NCI-H82 (cell line): ENCODE measurements at regions not wholly inside any gene's neighbourhood (a gene's known extent, or its start where the extent isn't known, plus 50 kb on each side); places are given as distances from the start of the nearest gene placed in this dataset.
"Not testable (repeated sequence)": the region's sequence is repeated elsewhere in the genome, so short reads cannot be mapped to it uniquely, and the experiment has no call there.

Experiments used
- DNase-seq: peaks from one replicate; lab custom pipeline; 2025; lab: John Stamatoyannopoulos, UW

DNA sequence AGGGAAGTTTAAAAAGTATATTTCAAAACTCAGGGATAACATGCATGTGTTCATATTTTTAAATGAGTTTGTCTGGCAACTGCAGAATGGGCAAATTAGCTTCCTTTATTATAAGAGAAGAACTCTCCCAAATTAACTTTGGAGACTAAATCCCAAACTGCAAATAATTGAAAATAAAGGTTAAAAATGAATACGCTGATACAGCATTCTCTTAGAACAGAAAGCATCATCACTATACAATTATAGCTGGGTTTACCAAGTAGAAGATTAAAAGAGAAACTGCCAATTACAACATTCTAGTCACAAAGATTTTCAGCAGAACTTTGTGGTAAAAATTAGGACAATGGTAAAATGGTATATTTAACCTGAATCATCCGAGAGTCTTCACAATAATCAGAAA, 73.3 kb downstream of the OLFM4 start:
- DNase-seq: no peak

DNA sequence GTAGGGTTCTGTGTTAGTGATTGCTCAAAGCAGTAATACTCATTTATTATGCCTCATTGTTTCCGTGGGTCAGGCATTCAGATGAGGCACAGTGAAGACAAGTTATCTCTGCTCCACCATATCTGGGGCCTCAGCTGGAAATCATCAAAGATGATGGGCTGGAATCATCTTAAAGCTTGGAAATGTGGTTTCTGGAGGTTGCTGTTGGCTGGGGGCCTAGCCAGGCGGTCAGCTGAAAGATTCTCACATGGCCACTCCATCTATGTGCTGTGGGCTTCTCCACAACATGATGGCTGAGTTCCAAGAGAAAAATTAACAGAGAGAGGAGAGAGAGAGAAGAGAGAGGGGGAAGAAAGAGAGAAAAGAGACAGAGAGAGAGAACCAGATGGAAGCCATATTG, 75.5 kb downstream of the OLFM4 start:
- no peak for DNase-seq

DNA sequence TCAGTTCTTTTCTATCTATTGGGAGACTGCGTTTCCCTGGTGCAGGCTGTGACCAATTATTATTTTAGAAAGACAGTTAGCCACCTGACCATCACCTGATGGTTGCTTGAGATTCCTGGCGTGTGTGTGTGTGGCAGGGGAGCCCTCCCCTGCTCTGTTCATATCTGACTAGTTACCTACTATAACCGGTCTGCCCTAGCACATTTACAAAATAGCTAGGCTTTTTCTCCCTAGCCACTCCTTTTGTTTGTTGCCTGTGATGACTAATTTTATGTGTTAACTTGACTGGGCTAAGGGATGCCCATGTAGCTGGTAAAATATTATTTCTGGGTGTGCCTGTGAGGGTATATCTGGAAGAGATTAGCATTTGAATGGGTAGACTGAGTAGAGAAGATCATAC, 76.9 kb downstream of the OLFM4 start:
- DNase-seq: no peak

DNA sequence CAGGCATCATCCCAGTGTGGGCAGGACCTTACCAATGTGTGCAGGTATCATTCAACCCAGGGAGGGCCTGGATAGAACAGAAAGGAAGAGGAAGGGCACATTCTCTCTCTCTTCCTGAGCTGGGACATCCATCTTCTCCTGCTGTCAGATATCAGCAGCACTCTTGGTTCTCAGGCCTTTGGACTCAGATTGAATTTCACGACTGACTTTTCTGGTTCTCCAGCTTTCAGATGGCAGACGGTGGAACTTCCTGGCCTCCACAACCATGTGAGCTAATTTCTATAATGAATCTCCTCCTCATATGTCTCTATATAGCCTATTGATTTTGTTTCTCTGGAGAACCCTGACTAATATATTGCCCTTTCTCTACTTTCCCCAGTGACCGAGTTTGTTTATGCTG, 77.3 kb downstream of the OLFM4 start:
- no peak for DNase-seq

DNA sequence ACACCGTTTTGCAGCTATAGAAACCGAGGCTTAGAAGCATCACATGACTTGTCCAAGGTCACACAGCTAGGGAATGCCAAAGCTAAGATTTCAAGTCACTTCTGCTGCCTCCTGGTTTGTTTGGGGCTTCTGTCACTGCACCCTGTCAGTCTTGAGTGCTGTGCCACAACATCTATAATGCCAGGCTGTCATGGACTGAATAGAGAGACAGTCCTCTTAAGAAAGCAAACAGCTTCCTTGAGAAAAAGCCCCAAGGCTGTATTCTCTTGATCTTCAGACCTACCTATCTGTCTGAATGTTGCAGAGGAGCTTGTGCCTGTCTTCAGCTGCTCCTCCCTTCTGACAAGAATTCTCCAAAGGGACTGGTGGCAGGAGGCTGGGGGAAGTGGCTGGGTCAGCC, 81.6 kb downstream of the OLFM4 start:
- DNase-seq: peak; percentile 19

DNA sequence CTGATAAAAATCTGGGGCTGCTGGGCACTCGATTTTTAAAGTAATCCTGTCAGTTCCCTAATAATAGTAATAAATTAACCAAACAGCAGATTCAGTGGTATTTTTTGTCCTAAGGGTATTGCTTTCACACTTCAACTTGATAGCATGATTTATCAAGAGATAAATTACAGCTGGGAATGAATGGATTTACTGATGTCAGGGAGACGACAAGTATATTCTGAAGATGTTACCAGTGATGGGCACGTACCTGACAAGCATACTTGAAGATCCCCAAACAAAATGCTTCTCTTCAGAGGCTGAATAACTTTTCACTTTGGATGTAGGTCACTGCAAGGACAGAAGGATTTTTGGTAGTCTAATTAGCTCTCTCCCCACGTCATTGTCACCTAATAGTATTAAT, 82.0 kb downstream of the OLFM4 start:
- DNase-seq: no peak

DNA sequence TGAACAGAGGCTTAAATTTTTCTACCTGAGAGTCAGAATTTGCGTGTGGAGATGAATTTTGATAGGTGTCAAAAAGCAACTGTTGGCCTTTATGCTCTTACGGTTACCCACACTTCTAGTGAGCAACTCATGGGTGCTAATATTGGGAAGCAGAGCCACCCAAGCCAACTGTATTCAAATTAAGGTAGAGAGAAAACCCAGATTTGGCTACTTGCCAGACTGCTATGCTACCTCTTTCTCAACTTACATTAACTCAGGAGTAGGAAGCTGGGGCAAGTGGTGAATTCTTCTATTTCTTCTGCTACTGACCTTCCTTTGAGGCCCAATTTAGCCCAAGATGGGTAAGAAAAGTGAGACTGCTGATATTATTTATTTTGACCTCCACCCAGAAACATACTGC, 83.9 kb downstream of the OLFM4 start:
- DNase-seq: peak; percentile 83

DNA sequence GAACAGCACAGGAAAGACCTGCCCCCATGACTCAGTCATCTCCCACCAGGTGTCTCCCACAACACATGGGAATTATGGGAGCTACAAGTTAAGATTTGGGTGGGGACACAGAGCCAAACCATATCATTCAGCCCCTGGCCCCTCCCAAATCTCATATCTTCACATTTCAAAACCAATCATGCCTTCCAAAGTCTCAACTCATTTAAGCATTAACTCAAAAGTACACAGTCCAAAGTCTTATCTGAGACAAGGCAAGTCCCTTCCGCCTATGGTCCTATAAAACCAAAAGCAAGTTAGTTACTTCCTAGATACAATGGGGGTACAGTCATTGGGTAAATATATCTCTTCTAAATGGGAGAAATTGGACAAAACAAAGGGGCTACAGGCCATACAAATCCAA, 88.4 kb downstream of the OLFM4 start:
- DNase-seq: not testable (repeated sequence)

DNA sequence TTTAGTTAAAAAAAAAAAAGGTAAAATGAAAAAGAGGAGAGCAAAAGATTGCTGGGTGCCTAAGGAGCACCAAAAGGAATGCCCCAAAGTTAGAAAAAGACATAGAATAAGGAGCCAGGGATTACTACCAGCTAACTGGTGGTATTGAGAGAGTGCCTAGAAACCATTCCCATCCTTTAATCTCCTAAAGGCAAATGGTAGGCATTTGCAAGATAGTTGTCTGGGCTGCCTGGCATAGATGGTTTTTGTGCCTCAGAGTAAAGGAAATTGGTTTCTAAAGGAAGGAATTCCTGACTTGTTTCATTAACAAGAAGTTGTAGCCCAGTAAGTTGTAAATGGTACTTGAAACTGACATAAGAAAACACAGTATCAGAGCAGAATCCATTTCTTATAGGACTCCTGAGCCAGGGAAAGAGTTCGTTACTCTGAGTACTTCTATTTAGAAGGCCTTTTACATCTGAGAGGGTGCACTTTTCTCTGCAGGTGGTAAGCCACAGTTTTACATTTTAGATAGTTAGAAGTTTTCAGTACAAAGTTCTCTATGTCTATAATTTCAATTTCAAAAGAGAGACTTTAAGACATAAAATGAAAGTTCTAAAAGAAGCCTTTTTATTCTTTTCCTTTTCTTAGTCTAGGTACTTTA, 92.6 kb downstream of the OLFM4 start:
- DNase-seq: no peak

DNA sequence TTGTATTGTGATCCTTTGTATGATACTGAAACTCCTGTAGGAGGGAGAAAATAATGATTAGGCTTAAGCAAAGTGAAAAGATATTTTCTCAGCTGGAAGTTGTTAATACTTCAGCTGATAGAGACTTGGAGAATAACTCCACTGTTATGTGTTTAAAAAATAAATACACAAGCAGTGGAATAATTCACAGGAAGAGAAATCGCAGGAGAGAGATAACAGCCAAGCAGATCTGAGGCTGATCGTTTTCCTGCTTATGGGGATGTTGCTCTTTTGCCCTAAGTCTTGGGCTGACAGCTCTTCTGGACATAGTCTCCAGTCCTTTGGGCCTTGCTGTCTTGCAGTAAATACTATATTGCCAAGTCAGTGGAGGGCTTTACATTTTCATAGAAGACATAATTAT, 93.3 kb downstream of the OLFM4 start:
- no peak for DNase-seq

DNA sequence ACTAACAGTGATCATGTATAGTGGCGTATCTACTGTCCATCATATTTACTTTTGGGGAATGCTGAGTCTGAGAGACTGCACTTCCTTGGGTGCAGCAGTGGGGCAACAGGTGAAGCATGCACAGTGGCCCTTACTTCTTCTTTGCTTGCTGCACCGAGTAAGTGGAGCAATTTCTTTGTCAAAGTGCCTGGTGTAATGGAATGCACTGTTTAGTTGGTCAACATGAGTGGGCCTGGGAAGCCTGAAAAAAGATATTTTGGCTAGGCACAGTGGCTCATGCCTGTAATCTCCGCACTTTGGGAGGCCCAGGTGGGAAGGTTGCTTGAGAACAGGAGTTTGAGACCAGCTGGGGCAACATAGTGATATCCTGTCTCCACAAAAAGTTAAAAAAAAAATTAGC, 94.9 kb downstream of the OLFM4 start:
- no peak for DNase-seq

DNA sequence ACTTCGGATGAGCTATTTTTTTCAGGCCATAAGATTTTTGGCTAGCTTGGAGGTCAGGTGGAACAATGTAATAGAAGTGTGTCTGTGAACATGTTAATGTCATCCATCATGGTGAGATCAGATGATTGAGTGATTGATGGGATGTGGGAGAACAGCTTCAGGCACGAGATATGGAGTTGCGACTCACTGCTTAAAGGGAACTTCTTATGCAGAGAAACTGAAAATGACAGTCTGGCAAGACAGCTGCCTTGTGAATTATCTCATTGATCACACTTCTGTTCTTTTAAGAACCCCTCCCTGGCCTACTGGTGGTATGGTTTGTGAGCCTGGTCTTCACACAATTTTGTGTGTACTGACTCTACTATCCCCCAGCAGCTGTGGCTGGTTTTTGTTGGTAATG, 96.0 kb downstream of the OLFM4 start:
- no peak for DNase-seq

DNA sequence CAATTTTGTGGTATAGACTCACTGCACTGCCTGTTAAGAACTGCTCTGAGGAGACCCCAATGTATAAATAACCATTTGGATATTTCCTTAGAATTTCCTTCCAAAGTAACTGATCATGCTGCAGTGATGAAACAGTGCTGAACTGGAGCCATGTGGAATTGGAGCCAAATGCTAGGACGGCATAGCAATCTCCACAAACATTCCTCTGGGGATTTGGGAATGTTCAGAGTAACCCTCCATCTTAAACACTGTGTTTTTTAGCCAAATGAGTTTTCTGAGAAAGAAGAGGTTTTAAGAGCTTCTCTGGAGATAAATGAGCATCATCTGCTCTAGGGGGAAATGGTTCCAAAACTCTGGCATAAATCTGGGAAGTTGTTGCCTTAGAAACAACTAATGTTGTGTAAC, 98.2 kb downstream of the OLFM4 start:
- DNase-seq: no peak

DNA sequence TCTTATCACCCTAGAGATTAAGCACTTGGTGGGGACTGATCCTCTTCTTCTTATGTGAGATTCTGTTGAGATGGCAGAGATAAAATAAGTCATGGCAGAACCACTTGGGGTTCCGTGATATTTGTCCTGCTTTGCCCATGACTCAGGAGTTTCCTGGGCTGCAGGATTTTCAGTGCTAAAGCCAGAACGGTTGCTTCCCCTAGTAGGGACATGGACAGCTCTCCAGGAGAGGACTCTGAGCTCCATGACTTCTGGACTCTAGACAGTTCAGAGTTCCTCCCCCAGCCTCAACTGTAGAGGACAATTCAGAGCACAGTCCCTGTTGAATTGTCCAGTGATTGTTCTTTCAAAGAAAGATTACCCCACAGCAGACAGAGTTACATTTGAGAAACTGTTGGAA, 98.8 kb downstream of the OLFM4 start:
- DNase-seq: no peak

DNA sequence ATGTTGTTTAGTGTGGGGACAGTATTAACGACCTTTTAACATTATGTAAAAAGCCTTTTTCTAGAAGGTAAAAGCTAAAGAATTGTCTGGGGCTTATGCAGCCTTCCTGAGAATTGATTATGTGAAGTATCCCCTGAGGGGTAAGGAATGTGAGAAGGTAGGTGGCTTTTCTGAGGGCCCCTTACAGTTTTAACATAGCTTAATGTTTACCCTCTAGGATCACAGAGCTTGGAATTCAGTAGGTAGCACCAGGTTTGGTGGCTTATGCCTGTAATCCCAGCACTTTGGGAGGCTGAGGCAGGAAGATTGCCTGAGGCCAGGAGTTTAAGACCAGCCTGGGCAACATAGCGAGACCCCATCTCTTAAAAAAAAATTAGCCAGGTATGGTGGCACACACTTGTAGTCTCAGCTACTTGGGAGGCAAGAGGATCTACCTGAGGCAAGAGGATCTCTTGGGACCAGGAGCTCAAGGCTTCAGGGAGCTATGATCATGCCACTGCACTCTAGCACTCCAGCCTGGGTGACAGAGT, 101.3 kb downstream of the OLFM4 start:
- no peak for DNase-seq

DNA sequence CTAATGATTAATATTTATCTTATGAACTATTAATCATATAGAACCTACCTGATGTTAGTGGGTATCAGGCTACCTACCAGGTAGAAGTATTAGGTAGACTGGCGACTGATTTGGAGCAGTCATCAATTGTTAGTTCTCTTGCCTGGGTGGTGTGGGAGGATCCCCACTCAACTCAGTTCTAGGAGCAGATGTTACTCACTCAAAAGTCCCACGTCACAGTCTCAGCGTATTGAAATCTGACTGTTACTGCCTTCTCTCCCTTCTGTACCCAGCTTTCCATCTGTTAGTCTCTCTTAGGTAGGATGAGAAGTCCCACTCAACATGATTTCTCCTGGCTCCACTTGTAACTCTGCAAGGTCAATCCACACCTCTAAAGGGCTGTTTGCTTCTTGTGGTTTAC, 102.7 kb downstream of the OLFM4 start:
- no peak for DNase-seq

DNA sequence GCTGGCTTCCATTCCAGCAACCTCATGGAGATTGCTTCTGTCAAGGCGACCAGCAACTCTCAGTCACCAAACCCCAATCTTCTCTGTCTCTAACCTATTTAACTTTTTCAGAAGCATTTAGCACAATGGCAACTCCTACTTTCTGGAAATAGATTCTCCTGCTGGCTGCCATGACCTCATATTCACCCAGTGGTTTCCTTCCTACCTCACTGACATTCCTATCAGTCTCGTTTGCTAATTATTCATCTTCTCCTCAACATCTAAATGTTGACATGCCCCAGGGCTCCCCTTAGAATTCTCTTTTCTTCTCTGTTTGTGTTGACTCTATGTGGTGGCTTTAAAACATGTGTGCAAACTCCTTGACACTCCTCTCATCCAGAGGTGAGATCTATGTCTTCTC, 106.7 kb downstream of the OLFM4 start:
- no peak for DNase-seq

DNA sequence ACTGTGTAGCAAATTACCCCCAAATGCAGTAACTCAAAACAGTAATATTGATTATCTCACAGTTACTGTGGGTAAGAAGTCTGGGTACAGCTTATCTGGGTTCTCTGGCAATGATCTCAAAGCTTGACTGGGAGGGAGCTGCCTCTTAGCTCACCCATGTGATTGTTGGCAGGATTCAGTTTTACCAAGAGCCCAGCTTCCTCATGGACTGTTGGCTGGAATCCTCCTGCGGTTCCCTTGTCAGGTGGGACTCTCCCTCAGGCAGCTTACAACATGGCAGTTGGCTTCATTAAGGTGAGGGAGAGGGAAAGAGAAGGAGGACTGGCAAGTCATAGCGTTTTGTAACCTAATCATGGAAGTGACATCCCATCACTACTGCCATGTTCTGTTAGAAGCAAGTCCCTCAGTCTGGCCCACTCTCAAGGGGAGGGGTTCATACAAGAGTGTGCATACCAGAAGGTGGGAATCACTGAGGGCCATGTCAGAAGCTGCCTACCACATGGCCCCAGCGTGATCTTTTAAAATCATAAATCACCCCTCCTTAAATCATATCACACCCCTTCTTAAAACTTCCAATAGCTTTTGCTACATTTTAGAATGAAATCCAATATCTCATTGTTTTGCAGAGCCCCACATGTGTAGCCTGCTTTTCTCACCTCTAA, 108.1 kb downstream of the OLFM4 start:
- peak; percentile 44 for DNase-seq

DNA sequence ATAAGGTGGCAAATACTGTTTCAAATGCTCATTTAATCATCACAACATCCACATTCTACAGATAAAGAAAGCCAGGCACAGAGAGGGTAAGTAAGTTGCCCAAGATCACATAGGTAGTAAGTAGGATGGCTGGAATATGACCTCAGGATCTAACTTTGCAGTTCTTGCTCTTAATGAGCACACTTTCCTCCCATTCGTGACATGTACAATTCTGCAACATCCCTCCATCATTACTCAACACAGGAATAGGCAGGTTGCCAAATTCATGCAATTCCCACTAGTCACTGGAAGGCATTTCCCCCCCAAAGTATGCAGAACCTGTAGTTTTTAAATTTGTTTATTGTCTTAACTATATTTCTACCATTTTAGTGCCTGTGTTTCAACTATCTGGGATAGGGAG, 109.2 kb downstream of the OLFM4 start:
- DNase-seq: no peak

DNA sequence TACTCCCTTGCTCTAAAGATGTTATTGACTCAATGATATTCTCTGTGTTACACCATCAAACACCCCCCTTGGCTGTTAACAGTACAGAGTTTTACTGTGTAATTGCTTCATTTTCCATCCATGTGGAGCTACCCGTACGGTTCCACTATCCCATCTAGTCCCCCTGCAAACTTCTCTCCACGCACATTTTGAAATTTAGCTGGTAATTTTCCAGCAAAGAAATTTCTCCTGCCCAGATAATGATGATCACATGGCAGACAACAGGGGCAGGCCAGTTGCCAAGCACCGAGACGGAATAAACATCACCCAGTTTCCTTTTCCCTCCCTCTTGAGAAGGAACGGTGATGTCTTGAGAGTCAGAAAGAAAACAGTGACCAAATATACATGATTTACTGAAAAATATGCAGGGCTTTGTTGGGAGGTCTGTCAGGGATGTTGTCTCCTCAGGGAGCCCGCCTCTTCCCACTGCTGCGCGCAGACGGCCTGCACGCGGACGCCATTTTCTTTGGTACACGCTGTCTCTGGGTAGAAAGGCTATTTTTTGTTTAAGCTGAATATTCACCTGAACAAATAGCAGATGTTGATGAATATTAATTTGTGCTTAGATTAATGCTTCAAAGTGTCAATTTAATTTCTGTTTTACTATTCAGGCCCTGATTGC, 109.9 kb downstream of the OLFM4 start:
- no peak for DNase-seq

DNA sequence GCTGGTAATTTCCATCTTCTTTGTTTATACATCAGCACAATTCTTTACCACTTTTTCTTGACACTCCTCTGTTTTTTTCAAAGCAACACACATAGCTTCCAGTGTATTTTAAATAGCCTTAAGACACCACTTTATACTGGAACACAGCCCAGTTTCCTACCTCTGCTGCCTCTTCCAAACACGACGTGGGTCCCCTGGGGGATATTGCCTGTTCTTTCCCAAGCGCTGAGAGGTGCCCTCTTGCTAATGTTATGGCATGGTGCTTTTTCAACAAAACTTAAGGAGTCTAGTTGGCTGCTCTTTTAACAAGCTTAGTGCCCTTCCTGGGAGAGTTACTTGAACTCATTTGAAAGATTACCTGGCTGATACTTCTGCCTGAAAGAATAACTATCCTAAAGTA, 112.7 kb downstream of the OLFM4 start:
- DNase-seq: peak; percentile 34

DNA sequence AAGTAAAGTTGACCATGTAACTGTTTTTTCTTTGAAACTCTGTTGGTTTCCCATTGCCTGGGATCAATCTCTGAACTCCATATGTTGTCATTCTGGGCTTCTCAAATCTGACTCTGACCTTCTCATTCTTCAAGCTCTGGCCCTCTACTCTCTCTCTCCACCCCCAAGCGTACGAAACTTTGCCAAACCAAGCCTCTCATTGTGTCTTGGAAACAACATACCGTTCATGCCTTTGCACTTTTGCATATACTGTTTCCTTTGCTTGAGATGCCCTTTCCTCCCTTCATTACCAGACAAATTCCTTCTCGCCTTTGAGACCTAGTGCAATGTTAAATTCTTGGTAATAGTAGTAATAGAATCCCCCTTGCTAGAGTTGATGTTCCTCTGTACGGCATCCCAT, 113.7 kb downstream of the OLFM4 start:
- DNase-seq: no peak

DNA sequence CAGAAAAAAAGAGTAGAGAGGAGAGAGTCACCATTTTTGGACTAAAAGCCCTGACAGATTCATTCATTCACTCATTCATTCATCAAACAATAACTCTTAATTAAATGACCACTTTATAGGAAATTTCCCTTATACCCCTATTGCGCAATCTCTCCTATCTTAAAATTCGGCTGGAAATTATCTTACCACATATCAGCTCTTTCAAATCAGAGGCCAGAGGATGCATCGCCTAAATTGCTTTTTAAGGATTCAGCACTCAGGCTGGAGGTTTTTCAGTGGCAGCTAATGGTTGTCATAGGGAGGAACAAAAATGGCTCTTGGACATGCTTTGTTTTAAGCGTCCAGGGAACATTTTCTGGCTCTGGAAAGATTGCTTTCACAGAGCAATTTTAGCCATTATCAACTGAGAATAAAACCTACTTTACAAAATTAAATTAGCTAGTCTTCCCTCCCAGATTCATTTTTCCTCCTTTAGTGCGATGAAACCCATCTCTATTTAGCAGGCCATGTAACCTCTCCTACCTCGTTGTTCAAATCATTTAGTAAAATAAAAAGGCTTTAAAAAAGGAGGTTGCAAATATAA, 115.2 kb downstream of the OLFM4 start:
- no peak for DNase-seq
